Choroid plexus epithelial cell (primary cell): ENCODE measurements at regions not wholly inside any gene's neighbourhood (a gene's known extent, or its start where the extent isn't known, plus 50 kb on each side); places are given as distances from the start of the nearest gene placed in this dataset.

Source experiments
- DNase-seq: peaks from one replicate; pipeline ENCODE4 v3.0.0-alpha.2; 2010; ENCODE audit warnings: low read depth
- H3K4me3 ChIP-seq: 2 replicates; pipeline ENCODE4 v1.5.1; 2011; ENCODE audit warnings: low read depth, mild to moderate bottlenecking, control low read depth, low read length, moderate library complexity
- TF ChIP-seq, protein P1 (sequence below): conservative IDR thresholded peaks from 2 replicates; pipeline ENCODE4 v1.5.1; 2011; ENCODE audit warnings: low read depth, mild to moderate bottlenecking, control low read depth, inconsistent platforms, low read length, moderate library complexity

DNA sequence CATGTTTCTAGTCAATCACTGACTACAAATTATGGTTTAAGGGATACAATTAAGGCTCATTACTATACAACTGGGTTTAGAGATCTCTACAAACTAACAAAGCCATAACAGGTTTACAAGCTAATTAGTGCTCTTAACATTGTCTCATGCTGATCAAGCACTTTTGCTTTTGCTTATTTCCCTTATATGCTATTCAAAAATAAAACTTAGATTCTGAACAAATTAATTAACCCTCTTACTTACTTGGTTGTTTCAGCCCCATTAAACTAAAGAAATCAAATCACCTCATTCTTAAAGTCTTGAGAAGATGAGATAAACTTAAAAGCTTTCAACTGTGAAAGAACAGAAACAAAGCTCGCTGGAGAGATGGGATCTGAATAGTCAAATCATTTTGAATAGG, 2024.5 kb upstream of the ADGRL3 start:
- no peak for DNase-seq

DNA sequence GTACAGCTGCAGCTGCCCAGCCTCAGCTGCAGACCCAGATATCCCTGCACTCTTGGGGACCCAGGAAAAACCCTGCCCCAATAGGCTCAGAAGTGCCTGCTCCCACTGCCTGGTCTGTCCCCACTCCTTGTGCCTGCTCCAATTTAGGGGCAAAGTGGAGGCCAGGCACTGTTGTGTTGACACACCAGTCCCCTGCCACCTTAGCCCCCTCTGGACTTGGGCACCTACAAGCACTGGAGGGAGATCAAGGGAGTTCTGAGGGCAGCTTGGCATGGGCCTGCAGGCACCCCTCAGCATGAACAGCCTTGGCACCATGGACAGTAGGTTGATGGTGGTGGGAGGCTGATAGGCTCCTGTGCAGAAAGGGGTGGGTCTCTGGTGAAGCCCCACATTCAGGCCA, 2020.8 kb upstream of the ADGRL3 start:
- no peak for DNase-seq
- TF ChIP-seq, protein P1, sequence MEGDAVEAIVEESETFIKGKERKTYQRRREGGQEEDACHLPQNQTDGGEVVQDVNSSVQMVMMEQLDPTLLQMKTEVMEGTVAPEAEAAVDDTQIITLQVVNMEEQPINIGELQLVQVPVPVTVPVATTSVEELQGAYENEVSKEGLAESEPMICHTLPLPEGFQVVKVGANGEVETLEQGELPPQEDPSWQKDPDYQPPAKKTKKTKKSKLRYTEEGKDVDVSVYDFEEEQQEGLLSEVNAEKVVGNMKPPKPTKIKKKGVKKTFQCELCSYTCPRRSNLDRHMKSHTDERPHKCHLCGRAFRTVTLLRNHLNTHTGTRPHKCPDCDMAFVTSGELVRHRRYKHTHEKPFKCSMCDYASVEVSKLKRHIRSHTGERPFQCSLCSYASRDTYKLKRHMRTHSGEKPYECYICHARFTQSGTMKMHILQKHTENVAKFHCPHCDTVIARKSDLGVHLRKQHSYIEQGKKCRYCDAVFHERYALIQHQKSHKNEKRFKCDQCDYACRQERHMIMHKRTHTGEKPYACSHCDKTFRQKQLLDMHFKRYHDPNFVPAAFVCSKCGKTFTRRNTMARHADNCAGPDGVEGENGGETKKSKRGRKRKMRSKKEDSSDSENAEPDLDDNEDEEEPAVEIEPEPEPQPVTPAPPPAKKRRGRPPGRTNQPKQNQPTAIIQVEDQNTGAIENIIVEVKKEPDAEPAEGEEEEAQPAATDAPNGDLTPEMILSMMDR, result no peak
- no peak overlapping the region for H3K4me3 ChIP-seq

More for the DNA sequence above, 2024.5 kb upstream of the ADGRL3 start:
- TF ChIP-seq, protein P1, result no peak
- no peak overlapping the region for H3K4me3 ChIP-seq

DNA sequence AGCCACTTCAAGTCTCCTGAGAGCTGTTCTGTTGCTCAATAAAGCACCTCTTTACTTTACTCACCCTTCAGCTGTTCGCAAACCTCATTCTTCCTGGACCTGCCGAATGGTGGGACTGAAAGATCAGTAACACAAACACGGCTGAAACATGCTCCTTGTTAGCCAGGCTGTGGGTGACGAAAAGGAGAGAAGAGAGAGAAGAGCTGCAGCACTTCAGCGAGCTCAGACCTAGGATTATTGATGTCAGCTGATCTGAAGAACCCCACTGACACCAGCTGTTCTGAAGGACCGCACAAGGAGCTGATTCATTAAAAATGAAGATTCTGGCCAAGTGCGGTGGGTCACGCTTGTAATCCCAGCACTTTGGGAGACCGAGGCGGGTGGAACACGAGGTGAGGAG, 2020.0 kb upstream of the ADGRL3 start:
- DNase-seq, result no peak
- TF ChIP-seq, protein P1, result no peak
- H3K4me3 ChIP-seq, result no peak overlapping the region

DNA sequence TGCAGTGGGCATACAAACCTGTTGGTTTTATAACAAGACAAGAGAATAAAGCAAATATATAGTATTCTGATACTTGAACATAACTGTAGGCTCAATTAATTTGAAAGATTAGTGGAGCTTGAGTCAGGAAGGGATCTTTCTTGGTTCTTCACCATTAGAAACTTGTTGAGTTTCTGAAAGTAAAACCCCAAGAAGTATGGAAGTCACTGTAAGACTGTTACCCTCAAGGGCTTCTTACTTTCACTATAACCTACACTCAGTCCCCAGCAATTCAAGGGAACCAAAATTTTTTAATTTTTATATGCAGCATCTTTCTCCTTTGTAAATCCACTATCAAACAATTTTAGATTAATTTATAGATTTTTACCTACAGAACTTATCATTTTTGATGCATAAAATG, 2019.2 kb upstream of the ADGRL3 start:
- no peak for DNase-seq
- TF ChIP-seq, protein P1, result no peak
- H3K4me3 ChIP-seq, result no peak overlapping the region

DNA sequence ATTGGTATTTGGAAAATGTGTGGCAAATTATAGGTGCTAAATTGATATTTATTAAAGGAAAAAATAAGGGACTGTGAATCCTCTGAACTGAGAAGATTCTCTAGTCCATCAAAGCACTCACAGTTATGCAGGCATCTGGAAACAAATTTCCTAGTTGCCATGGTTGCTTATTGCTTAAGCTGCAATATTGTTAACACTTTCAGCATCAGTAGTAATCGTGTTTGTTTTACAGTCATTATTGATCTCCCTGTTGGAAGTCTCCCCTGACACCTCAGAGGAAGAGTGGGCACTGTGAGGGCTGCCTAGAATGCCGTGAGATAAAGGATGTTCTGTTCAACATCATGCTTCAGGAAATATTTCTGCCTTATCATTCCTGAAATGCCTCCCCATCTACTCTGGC, 2004.3 kb upstream of the ADGRL3 start:
- TF ChIP-seq, protein P1, result no peak
- DNase-seq, result no peak
- H3K4me3 ChIP-seq, result no peak overlapping the region

DNA sequence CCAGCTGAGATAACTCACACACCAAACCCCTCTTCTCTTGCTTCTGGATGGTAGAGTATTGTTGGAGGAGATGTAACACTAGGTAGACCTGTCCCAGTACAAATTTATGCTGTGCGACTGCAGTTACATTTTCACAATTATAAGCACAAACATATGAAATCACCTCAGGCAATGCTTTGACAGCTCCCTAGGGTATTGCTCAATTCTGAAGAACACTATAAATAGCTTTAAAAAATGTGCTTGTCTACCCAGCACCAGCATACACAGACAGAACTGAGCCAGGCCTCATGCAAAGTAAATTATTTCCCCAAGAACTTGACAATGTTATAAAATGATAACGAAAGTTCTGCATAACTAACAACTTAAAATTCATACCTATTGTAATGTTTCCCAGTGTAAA, 1999.1 kb upstream of the ADGRL3 start:
- TF ChIP-seq, protein P1, result no peak
- peak; percentile 3 for DNase-seq

DNA sequence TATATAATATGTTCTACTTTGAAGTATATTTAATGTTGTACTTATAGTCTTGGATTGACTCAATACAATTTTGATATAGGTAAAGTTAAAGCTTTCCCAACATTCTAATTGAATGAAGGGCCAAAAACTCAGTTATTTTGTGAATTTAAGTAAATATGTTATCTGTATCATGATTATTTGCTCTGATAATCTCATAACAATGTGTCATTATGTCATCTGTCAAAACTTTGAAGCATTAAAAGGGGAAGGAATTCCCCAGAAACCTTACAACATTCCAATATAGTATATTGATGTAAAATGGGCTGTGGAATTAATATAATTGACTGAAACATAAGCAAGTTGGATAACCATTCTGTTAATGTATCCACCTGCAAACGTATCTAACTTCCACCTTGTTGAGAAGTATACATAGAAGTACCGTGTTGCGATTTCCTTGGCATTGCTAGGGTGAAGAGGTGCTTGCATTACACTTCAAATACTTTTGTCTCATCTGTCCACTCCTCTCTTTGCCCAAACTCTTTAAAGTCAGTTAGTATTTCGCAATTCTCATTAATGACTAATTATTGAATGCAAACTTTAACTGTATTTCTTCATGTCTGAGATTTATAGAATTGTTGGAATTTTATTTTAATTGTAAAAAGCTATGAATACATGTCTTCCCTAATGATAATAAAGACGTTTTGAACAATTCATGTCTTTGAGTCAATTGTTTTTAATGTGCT, 1982.1 kb upstream of the ADGRL3 start:
- no peak overlapping the region for H3K4me3 ChIP-seq
- TF ChIP-seq, protein P1, result no peak
- no peak for DNase-seq

More for the DNA sequence above, 1999.1 kb upstream of the ADGRL3 start:
- no peak overlapping the region for H3K4me3 ChIP-seq
